GM21360 (cell line): ENCODE measurements at regions not wholly inside any gene's neighbourhood (a gene's known extent, or its start where the extent isn't known, plus 50 kb on each side); places are given as distances from the start of the nearest gene placed in this dataset.
A peak's percentile ranks its signal among the peaks of the same experiment; 100 is the strongest.

Experiments used
- ATAC-seq: cut with Tn5 transposase; IDR thresholded peaks from one replicate; pipeline ENCODE4 v1.9.1; 2021; ENCODE audit warnings: mild to moderate bottlenecking, moderate library complexity; ENCODE audit not compliant: unreplicated experiment

- no peak for ATAC-seq
Measured at GRCh38 chr15:35723852-35724251, 177.9 kb upstream of the DPH6 start.

GRCh38 chr15:35724626-35725025, 178.7 kb upstream of the DPH6 start:
- no peak for ATAC-seq

GRCh38 chr15:35725353-35725752, 179.4 kb upstream of the DPH6 start:
- no peak for ATAC-seq

- ATAC-seq = no peak
Measured at GRCh38 chr15:35727627-35728026, 181.7 kb upstream of the DPH6 start.

- no peak for ATAC-seq
Measured at GRCh38 chr15:35728219-35728940, 182.4 kb upstream of the DPH6 start.

GRCh38 chr15:35736150-35736549, 190.2 kb upstream of the DPH6 start:
- no peak for ATAC-seq

GRCh38 chr15:35737441-35737840, 191.5 kb upstream of the DPH6 start:
- ATAC-seq = no peak

- ATAC-seq = no peak
Measured at GRCh38 chr15:35738370-35738769, 192.4 kb upstream of the DPH6 start.

- ATAC-seq = no peak
Measured at GRCh38 chr15:35740761-35741160, 194.8 kb upstream of the DPH6 start.

GRCh38 chr15:35741395-35741794, 195.4 kb upstream of the DPH6 start:
- ATAC-seq = no peak

GRCh38 chr15:35741881-35742280, 195.9 kb upstream of the DPH6 start:
- no peak for ATAC-seq

GRCh38 chr15:35743321-35743720, 197.4 kb upstream of the DPH6 start:
- ATAC-seq = no peak

- ATAC-seq = no peak
Measured at GRCh38 chr15:35746121-35746520, 200.2 kb upstream of the DPH6 start.

GRCh38 chr15:35748105-35748504, 202.1 kb upstream of the DPH6 start:
- no peak for ATAC-seq

GRCh38 chr15:35750051-35750450, 204.1 kb upstream of the DPH6 start:
- ATAC-seq = no peak

- peak; percentile 63 for ATAC-seq
Measured at GRCh38 chr15:35751413-35752133, 205.6 kb upstream of the DPH6 start.

- ATAC-seq = no peak
Measured at GRCh38 chr15:35752134-35752466, 206.1 kb upstream of the DPH6 start.

GRCh38 chr15:35753486-35753885, 207.5 kb upstream of the DPH6 start:
- ATAC-seq = no peak

- no peak for ATAC-seq
Measured at GRCh38 chr15:35755237-35755802, 209.4 kb upstream of the DPH6 start.

GRCh38 chr15:35756623-35757022, 210.7 kb upstream of the DPH6 start:
- no peak for ATAC-seq

GRCh38 chr15:35757361-35757760, 211.4 kb upstream of the DPH6 start:
- no peak for ATAC-seq

- ATAC-seq = no peak
Measured at GRCh38 chr15:35757765-35758164, 211.8 kb upstream of the DPH6 start.
